C4-2B (cell line): ENCODE measurements at regions not wholly inside any gene's neighbourhood (a gene's known extent, or its start where the extent isn't known, plus 50 kb on each side); places are given as distances from the start of the nearest gene placed in this dataset.

Experiments used
- H3K27ac ChIP-seq: fragments of 450-650 bp; 2 replicates; pipeline ENCODE4 v1.5.1; 2017
- CTCF ChIP-seq: fragments of 450-650 bp; conservative IDR thresholded peaks from 2 replicates; pipeline ENCODE4 v1.5.1; 2017; ENCODE audit warnings: mild to moderate bottlenecking
- ZFX ChIP-seq: fragments of 450-650 bp; IDR thresholded peaks from 2 replicates; pipeline ENCODE4 v1.6.1; 2017

- no peak overlapping the region for H3K27ac ChIP-seq
- TF ChIP-seq CTCF (no peak), ZFX (no peak)
These were observed 119.5 kb upstream of the TMPRSS2 start for GRCh38 chr21:41627428-41627827.

GRCh38 chr21:41626021-41626420 lies 118.1 kb upstream of the TMPRSS2 start:
- H3K27ac ChIP-seq: no peak overlapping the region
- TF ChIP-seq CTCF: no peak
- TF ChIP-seq ZFX: no peak

GRCh38 chr21:41625428-41625827 lies 117.5 kb upstream of the TMPRSS2 start:
- TF ChIP-seq ZFX (no peak), CTCF (no peak)
- H3K27ac ChIP-seq: no peak overlapping the region

- H3K27ac ChIP-seq: no peak overlapping the region
- TF ChIP-seq ZFX (no peak), CTCF (no peak)
These were observed 116.8 kb upstream of the TMPRSS2 start for GRCh38 chr21:41624674-41625310.

GRCh38 chr21:41623945-41624344 lies 116.0 kb upstream of the TMPRSS2 start:
- no peak overlapping the region for H3K27ac ChIP-seq
- no peak for TF ChIP-seq CTCF
- TF ChIP-seq ZFX: no peak

- no peak overlapping the region for H3K27ac ChIP-seq
- no peak for TF ChIP-seq ZFX
- no peak for TF ChIP-seq CTCF
These were observed 115.0 kb upstream of the TMPRSS2 start for GRCh38 chr21:41622831-41623548.

GRCh38 chr21:41622201-41622600 lies 114.2 kb upstream of the TMPRSS2 start:
- no peak overlapping the region for H3K27ac ChIP-seq
- TF ChIP-seq CTCF: no peak
- no peak for TF ChIP-seq ZFX
